IPS DF 6.9 (cell line): ENCODE measurements at regions not wholly inside any gene's neighbourhood (a gene's known extent, or its start where the extent isn't known, plus 50 kb on each side); places are given as distances from the start of the nearest gene placed in this dataset.
"Not testable (repeated sequence)": the region's sequence is repeated elsewhere in the genome, so short reads cannot be mapped to it uniquely, and the experiment has no call there.

Source experiments
- DNase-seq: peaks from one replicate; pipeline ENCODE4 v3.0.0-alpha.2; 2013; ENCODE audit warnings: low read depth, low spot score
- H3K27ac ChIP-seq: one replicate; pipeline ENCODE4 v1.5.1; 2013; ENCODE audit warnings: low read length, control low read depth
- H3K27me3 ChIP-seq: 2 replicates; pipeline ENCODE4 v1.6.1; 2013; ENCODE audit warnings: mild to moderate bottlenecking, low read length; ENCODE audit not compliant: control insufficient read depth, insufficient read depth
- H3K36me3 ChIP-seq: 2 replicates; pipeline ENCODE4 v1.6.1; 2013; ENCODE audit warnings: low read length; ENCODE audit not compliant: control insufficient read depth, insufficient read depth
- H3K4me1 ChIP-seq: 2 replicates; pipeline ENCODE4 v1.6.1; 2013; ENCODE audit warnings: low read length; ENCODE audit not compliant: control insufficient read depth, insufficient read depth
- H3K4me3 ChIP-seq: 2 replicates; pipeline ENCODE4 v1.5.1; 2013; ENCODE audit warnings: mild to moderate bottlenecking, low read length
- H3K9me3 ChIP-seq: 2 replicates; pipeline ENCODE4 v1.6.1; 2013; ENCODE audit warnings: low read length, inconsistent platforms; ENCODE audit not compliant: control insufficient read depth, insufficient read depth
- WGBS: extraction: QIAGEN DNeasy Blood & Tissue Kit; methylation state at CpG from one replicate; pipeline ENCODE4 v1.1.7; 2013; ENCODE audit warnings: mixed read lengths, missing lambda C conversion rate; ENCODE audit not compliant: insufficient read length, insufficient coverage; 5-methylcytosine and 5-hydroxymethylcytosine counted together

- Histone ChIP-seq H3K27ac (no peak overlapping the region), H3K4me3 (no peak overlapping the region), H3K9me3 (no peaks in the 10 kb centered on the region), H3K27me3 (no peaks in the 10 kb centered on the region), H3K4me1 (no peaks in the 10 kb centered on the region), H3K36me3 (no peaks in the 10 kb centered on the region)
- no CpG with 5 or more reads among the region's 2 CpGs for WGBS
- no peak for DNase-seq
Measured at GRCh38 chr6:6091608-6092002, 84.9 kb upstream of the NRN1 start.

GRCh38 chr6:6090861-6091607 is 84.3 kb upstream of the NRN1 start:
- Histone ChIP-seq H3K4me1 (no peaks in the 10 kb centered on the region), H3K36me3 (no peaks in the 10 kb centered on the region)

GRCh38 chr6:6085928-6086668 is 79.4 kb upstream of the NRN1 start:
- Histone ChIP-seq H3K4me3 (no peak overlapping the region), H3K36me3 (no peaks in the 10 kb centered on the region), H3K27ac (no peak overlapping the region), H3K9me3 (no peaks in the 10 kb centered on the region), H3K4me1 (no peaks in the 10 kb centered on the region), H3K27me3 (no peaks in the 10 kb centered on the region)
- no CpG with 5 or more reads among the region's 4 CpGs for WGBS
- DNase-seq: no peak

More at GRCh38 chr6:6090861-6091607, 84.3 kb upstream of the NRN1 start:
- H3K4me3 ChIP-seq: no peak overlapping the region
- DNase-seq: no peak
- WGBS: no CpG with 5 or more reads among the region's 5 CpGs
- no peaks in the 10 kb centered on the region for H3K9me3 ChIP-seq
- no peaks in the 10 kb centered on the region for H3K27me3 ChIP-seq
- no peak overlapping the region for H3K27ac ChIP-seq

- Histone ChIP-seq H3K36me3 (no peaks in the 10 kb centered on the region), H3K4me1 (no peaks in the 10 kb centered on the region), H3K9me3 (no peaks in the 10 kb centered on the region), H3K27ac (no peak overlapping the region), H3K4me3 (no peak overlapping the region), H3K27me3 (no peaks in the 10 kb centered on the region)
- no CpG with 5 or more reads among the region's 4 CpGs for WGBS
- no peak for DNase-seq
Measured at GRCh38 chr6:6080975-6081374, 74.2 kb upstream of the NRN1 start.

DNA sequence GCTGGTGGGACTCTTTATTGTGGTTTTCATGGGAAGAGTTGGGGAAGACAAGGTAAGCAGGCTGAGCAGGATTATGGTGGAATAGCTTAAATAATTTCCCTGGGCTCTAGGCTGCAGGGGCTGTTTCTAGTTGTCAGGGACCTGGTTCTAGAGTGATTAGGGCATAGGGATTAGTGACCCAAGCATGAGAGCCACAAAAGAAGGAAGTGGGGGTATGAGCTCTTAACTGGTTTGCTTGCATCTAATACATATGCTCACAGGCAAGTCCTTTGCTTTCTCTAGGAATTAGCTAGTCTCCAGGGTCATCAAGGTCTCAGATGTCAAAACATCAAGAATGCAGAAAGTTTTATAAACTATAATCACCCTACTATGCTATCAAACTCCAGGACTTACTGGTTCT is 67.5 kb upstream of the NRN1 start:
- Histone ChIP-seq H3K36me3 (no peaks in the 10 kb centered on the region), H3K4me3 (no peak overlapping the region), H3K9me3 (no peaks in the 10 kb centered on the region), H3K27ac (no peak overlapping the region), H3K4me1 (no peaks in the 10 kb centered on the region), H3K27me3 (no peaks in the 10 kb centered on the region)
- no peak for DNase-seq

DNA sequence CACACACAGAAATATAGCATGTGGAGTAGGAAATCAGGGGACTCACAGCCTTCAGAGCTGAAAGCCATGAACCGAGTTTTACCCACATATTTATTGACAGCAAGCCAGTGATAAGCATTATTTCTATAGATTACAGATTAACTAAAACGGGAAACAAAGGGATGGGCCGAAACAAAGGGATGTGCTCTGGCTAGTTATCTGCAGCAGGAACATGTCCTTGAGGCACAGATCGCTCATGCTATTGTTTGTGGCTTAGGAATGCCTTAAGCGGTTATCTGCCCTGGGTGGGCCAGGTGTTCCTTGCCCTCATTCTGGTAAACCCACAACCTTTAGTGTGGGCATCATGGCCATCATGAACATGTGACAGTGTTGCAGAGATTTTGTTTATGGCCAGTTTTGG is 61.4 kb upstream of the NRN1 start:
- H3K27ac ChIP-seq: not testable (repeated sequence)
- no CpG with 5 or more reads among the region's 5 CpGs for WGBS

DNA sequence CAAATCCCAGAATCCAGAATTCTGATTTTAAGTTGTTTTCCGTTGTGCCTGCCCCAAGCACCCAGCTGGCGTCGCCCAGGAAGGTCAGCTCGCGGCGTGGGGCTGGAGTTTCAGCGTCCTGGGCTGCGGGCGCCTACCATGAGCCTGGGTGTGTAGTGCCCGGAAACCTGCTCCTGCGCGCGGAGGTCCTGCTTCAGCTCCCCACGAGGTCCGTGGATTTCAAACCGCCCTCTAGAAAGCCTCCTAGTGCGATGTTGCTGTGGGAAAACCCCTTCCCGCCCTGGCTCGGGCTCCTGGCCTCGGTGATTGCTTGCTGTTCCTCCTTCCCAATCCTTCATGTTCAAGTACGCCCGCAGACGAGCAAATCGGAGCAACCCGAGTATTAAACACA is 51.3 kb upstream of the NRN1 start:
- Histone ChIP-seq H3K4me1 (no peaks in the 10 kb centered on the region), H3K4me3 (no peak overlapping the region), H3K9me3 (no peaks in the 10 kb centered on the region), H3K27me3 (no peaks in the 10 kb centered on the region), H3K36me3 (no peaks in the 10 kb centered on the region), H3K27ac (no peak overlapping the region)
- no peak for DNase-seq
- no CpG with 5 or more reads among the region's 25 CpGs for WGBS

More for the DNA sequence above, 61.4 kb upstream of the NRN1 start:
- DNase-seq, H3K4me3 ChIP-seq, H3K9me3 ChIP-seq, H3K36me3 ChIP-seq, H3K27me3 ChIP-seq, H3K4me1 ChIP-seq: not testable (repeated sequence)

- whole genome bisulfite sequencing: no CpG with 5 or more reads among the region's 9 CpGs
- Histone ChIP-seq H3K4me1 (no peaks in the 10 kb centered on the region), H3K4me3 (no peak overlapping the region), H3K27ac (no peak overlapping the region), H3K9me3 (no peaks in the 10 kb centered on the region), H3K36me3 (no peaks in the 10 kb centered on the region), H3K27me3 (no peaks in the 10 kb centered on the region)
- peak; percentile 27 for DNase-seq
Measured at GRCh38 chr6:6057442-6058053, 50.8 kb upstream of the NRN1 start.
